NT2/D1 (cell line): ENCODE measurements at regions not wholly inside any gene's neighbourhood (a gene's known extent, or its start where the extent isn't known, plus 50 kb on each side); places are given as distances from the start of the nearest gene placed in this dataset.
"Not testable (repeated sequence)": the region's sequence is repeated elsewhere in the genome, so short reads cannot be mapped to it uniquely, and the experiment has no call there.

Experiments used
- SUZ12 ChIP-seq: IDR thresholded peaks from 2 replicates; pipeline ENCODE4 v1.6.1; 2011; ENCODE audit not compliant: insufficient read length, insufficient read depth; ENCODE audit errors: extremely low read depth
- ZNF274 ChIP-seq: IDR thresholded peaks from 2 replicates; pipeline ENCODE4 v1.6.1; 2011; ENCODE audit warnings: mild to moderate bottlenecking, low read depth, low read length

GRCh38 chr16:13739621-13740373 is 180.2 kb upstream of the ERCC4 start:
- not testable (repeated sequence) for TF ChIP-seq ZNF274, SUZ12
